OCI-LY1 (cell line): ENCODE measurements at regions not wholly inside any gene's neighbourhood (a gene's known extent, or its start where the extent isn't known, plus 50 kb on each side); places are given as distances from the start of the nearest gene placed in this dataset.

ENCODE experiments used
- H2AFZ ChIP-seq: fragments of 200-600 bp; sonication (generic), shearing (Covaris generic); 2 replicates; pipeline ENCODE4 v1.6.0; 2014; ENCODE audit warnings: antibody characterized with exemption, mild to moderate bottlenecking, low read length
- H3F3A ChIP-seq: fragments of 200-600 bp; sonication (generic), shearing (Covaris generic); 2 replicates; pipeline ENCODE4 v1.6.0; 2014; ENCODE audit warnings: mild to moderate bottlenecking, antibody characterized with exemption, low read length, moderate library complexity; ENCODE audit not compliant: insufficient read depth
- H3K27ac ChIP-seq: fragments of 200-600 bp; sonication (generic); 2 replicates; pipeline ENCODE4 v1.5.1; 2014; ENCODE audit warnings: low read length, mixed run types, mild to moderate bottlenecking, low read depth; ENCODE audit not compliant: poor library complexity, severe bottlenecking
- H3K27me3 ChIP-seq: fragments of 200-600 bp; sonication (generic); 2 replicates; pipeline ENCODE4 v1.6.0; 2014; ENCODE audit warnings: antibody characterized with exemption, mild to moderate bottlenecking, low read length, moderate library complexity; ENCODE audit not compliant: insufficient read depth
- H3K36me3 ChIP-seq: fragments of 200-600 bp; sonication (generic); 2 replicates; pipeline ENCODE4 v1.6.1; 2014; ENCODE audit warnings: mild to moderate bottlenecking, antibody characterized with exemption, low read length, moderate library complexity, mixed read lengths; ENCODE audit not compliant: insufficient read depth
- H3K4me1 ChIP-seq: fragments of 200-600 bp; sonication (generic); 2 replicates; pipeline ENCODE4 v1.5.1; 2014; ENCODE audit warnings: mild to moderate bottlenecking, low read length, moderate library complexity; ENCODE audit not compliant: insufficient read depth, severe bottlenecking
- H3K4me2 ChIP-seq: fragments of 200-600 bp; sonication (generic), shearing (Covaris generic); 2 replicates; pipeline ENCODE4 v1.6.1; 2014; ENCODE audit warnings: low read length
- H3K4me3 ChIP-seq: fragments of 200-600 bp; sonication (generic); 2 replicates; pipeline ENCODE4 v1.5.1; 2014; ENCODE audit warnings: low read length, low read depth, mild to moderate bottlenecking, mixed read lengths; ENCODE audit not compliant: poor library complexity, severe bottlenecking
- H3K79me2 ChIP-seq: fragments of 200-600 bp; shearing (Covaris generic); 2 replicates; pipeline ENCODE4 v1.6.1; 2016; ENCODE audit warnings: mixed run types, low read length, mixed read lengths; ENCODE audit not compliant: insufficient read depth
- H3K9ac ChIP-seq: fragments of 200-600 bp; sonication (generic), shearing (Covaris generic); 2 replicates; pipeline ENCODE4 v1.6.1; 2014; ENCODE audit warnings: mild to moderate bottlenecking, low read length, mixed read lengths
- H3K9me2 ChIP-seq: fragments of 200-600 bp; sonication (generic), shearing (Covaris generic); 2 replicates; pipeline ENCODE4 v1.6.1; 2014; ENCODE audit warnings: low read depth, mild to moderate bottlenecking, low read length, mixed read lengths
- H3K9me3 ChIP-seq: fragments of 200-600 bp; shearing (Covaris generic); 2 replicates; pipeline ENCODE4 v1.6.1; 2014; ENCODE audit warnings: low read length, mixed read lengths
- H4K20me1 ChIP-seq: fragments of 200-600 bp; sonication (generic), shearing (Covaris generic); 2 replicates; pipeline ENCODE4 v1.6.0; 2016; ENCODE audit warnings: mild to moderate bottlenecking, low read length; ENCODE audit not compliant: insufficient read depth
- EZH2 ChIP-seq: fragments of 200-600 bp; sonication (generic), shearing (Covaris generic); IDR thresholded peaks from 2 replicates; pipeline ENCODE4 v1.8.0; 2017; ENCODE audit warnings: borderline replicate concordance, mixed run types, mild to moderate bottlenecking, antibody characterized with exemption, low read length, moderate library complexity, mixed read lengths
- TF ChIP-seq, protein P1 (sequence below): fragments of 200-600 bp; sonication (generic), shearing (Covaris generic); IDR thresholded peaks from 2 replicates; pipeline ENCODE4 v1.5.1; 2017; ENCODE audit warnings: mild to moderate bottlenecking, antibody characterized with exemption, low read length, moderate library complexity, mixed read lengths

DNA sequence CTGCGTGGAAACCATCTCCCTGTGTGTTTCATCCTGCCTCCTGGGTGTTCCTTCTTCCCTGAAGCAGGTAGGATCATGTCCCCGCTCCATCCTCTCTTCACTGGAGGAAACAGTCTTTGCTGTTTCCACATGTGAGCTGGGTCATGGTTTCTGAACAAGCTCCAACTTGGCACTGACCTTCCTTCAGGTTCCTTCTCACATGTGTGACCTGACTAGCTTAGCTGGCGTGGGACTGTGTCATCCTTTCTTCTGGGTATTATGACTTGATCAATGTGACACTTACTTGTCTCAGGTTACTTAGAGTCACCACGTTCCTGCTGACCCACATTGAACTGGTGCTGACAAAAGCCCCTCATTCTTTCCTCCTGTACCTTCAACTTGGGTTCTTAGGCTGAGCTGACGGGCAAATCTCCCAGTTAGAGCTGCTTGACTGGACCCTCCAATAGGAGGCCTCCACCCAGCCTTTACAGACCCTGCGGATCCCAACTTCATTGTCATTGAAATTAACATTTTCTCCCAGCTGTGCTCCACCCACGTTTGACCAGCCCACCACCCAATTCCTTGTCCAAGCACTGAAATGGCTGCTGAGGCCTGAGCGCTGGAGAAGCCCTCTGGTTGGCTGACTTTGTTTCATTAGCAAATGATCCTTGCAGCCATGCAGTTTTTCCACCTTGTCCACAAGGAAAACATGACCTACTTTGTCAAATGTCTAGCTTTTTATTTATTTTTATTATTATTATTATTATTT lies 128.1 kb downstream of the DDX1 start:
- no peak overlapping the region for H3K4me3 ChIP-seq
- H3K4me2 ChIP-seq, result no peak overlapping the region
- H3K9me2 ChIP-seq, result no peaks in the 10 kb centered on the region
- H3K4me1 ChIP-seq, result no peaks in the 10 kb centered on the region
- H3F3A ChIP-seq, result no peaks in the 10 kb centered on the region
- no peak overlapping the region for H3K27ac ChIP-seq
- TF ChIP-seq EZH2, result no peak
- no peaks in the 10 kb centered on the region for H3K79me2 ChIP-seq
- 0 out of 2 replicates have a peak, but pooled peaks cover 6% of the 10 kb centered on the region for H3K27me3 ChIP-seq
- H2AFZ ChIP-seq, result no peak overlapping the region
- no peaks in the 10 kb centered on the region for H3K36me3 ChIP-seq
- no peaks in the 10 kb centered on the region for H4K20me1 ChIP-seq
- no peak overlapping the region for H3K9ac ChIP-seq
- no peaks in the 10 kb centered on the region for H3K9me3 ChIP-seq

DNA sequence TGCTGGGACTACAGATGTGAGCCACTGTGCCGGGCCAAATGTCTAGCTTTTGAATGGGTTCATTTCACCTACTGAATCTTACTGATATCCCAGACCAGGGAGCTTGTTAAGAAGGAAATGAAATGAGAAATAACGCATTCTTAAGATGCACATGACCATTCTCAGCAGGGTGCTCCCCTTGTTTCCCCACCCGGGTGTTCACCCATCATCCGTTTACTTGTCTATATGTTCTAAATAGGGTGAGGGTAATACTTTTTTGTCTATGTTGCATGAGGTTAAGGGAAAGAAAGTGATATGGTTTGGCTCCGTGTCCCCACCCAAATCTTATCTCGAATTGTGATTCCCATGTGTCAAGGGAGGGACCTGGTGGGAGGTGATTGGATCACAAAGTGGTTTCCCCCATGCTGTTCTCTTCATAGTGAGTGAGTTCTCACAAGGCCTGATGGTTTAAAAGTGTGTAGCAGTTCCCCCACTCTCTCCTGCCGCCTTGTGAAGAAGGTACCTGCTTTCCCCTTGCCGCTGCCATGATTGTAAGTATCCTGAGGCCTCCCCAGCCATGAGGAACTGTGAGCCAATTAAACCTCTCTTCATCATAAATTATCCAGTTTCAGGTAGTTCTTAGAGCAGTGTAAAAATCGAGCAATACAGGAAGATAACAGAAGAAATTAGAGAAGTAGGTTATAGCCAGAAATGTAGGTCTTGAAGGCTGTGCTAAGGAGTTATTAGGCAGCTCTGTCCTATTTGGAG lies 129.1 kb downstream of the DDX1 start:
- H3K9me2 ChIP-seq, result no peaks in the 10 kb centered on the region
- H3K4me1 ChIP-seq, result no peaks in the 10 kb centered on the region
- TF ChIP-seq, protein P1, sequence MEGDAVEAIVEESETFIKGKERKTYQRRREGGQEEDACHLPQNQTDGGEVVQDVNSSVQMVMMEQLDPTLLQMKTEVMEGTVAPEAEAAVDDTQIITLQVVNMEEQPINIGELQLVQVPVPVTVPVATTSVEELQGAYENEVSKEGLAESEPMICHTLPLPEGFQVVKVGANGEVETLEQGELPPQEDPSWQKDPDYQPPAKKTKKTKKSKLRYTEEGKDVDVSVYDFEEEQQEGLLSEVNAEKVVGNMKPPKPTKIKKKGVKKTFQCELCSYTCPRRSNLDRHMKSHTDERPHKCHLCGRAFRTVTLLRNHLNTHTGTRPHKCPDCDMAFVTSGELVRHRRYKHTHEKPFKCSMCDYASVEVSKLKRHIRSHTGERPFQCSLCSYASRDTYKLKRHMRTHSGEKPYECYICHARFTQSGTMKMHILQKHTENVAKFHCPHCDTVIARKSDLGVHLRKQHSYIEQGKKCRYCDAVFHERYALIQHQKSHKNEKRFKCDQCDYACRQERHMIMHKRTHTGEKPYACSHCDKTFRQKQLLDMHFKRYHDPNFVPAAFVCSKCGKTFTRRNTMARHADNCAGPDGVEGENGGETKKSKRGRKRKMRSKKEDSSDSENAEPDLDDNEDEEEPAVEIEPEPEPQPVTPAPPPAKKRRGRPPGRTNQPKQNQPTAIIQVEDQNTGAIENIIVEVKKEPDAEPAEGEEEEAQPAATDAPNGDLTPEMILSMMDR, result no peak
- TF ChIP-seq EZH2, result no peak

DNA sequence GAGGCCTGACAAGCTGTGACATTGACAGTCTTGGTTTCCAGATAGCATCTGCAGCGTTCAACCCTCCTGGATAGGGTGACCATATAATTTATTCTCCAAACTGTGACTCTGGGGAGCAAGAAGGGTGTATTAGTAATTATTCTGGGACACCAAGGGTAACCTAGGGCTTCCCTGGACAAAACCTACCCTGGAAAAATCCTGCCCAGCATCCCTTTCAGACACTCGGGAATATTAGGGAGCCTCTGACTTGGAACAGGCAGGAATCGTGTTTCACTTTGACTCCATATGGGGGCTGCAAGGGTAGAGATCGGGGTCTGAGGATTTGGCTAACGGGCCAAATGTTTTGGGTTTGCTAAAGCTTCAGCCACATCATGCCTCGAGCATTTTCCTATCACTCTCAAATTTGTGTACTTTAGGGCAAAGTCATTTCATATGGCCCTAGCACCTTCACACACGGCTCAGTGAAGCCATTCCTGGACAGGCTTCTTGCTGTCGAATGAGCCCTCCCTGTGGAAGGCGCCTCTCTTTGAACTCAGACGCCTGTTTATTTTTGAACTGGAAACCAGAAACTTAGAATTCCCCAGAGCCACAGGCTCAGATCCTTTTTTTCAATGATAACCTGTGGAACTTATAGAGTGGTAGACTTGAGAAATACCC lies 129.9 kb downstream of the DDX1 start:
- H3K9me2 ChIP-seq, result no peaks in the 10 kb centered on the region
- no peak overlapping the region for H3K27ac ChIP-seq
- H3F3A ChIP-seq, result no peaks in the 10 kb centered on the region
- H3K4me3 ChIP-seq, result no peak overlapping the region
- H3K9ac ChIP-seq, result no peak overlapping the region
- no peaks in the 10 kb centered on the region for H3K9me3 ChIP-seq
- H3K36me3 ChIP-seq, result no peaks in the 10 kb centered on the region
- TF ChIP-seq, protein P1, result no peak
- no peak for TF ChIP-seq EZH2
- H3K27me3 ChIP-seq, result peaks cover 6% of the 10 kb centered on the region; the same call in 1 of the 2 replicates
- H2AFZ ChIP-seq, result no peak overlapping the region
- H3K4me1 ChIP-seq, result no peaks in the 10 kb centered on the region
- no peak overlapping the region for H3K4me2 ChIP-seq
- no peaks in the 10 kb centered on the region for H3K79me2 ChIP-seq
- H4K20me1 ChIP-seq, result no peaks in the 10 kb centered on the region

More for the DNA sequence above, 129.1 kb downstream of the DDX1 start:
- H3K27me3 ChIP-seq, result 0 out of 2 replicates have a peak, but pooled peaks cover 6% of the 10 kb centered on the region
- H3K9me3 ChIP-seq, result no peaks in the 10 kb centered on the region
- H4K20me1 ChIP-seq, result no peaks in the 10 kb centered on the region
- H3K9ac ChIP-seq, result no peak overlapping the region
- no peak overlapping the region for H2AFZ ChIP-seq
- H3K4me3 ChIP-seq, result no peak overlapping the region
- H3K4me2 ChIP-seq, result no peak overlapping the region
- H3K36me3 ChIP-seq, result no peaks in the 10 kb centered on the region
- no peaks in the 10 kb centered on the region for H3F3A ChIP-seq
- no peak overlapping the region for H3K27ac ChIP-seq
- no peaks in the 10 kb centered on the region for H3K79me2 ChIP-seq
